IMR-90 (cell line): ENCODE measurements at regions not wholly inside any gene's neighbourhood (a gene's known extent, or its start where the extent isn't known, plus 50 kb on each side); places are given as distances from the start of the nearest gene placed in this dataset.
A peak's percentile ranks its signal among the peaks of the same experiment; 100 is the strongest.

Experiments used
- ATAC-seq: fragments of 200-7000 bp; cut with Tn5 transposase; 2 replicates; pipeline ENCODE4 v1.9.1; 2020; ENCODE audit warnings: low read depth, mild to moderate bottlenecking, moderate library complexity
- BruUV-seq: library from RNA; stranded (reverse); fragments of 400-500 nt; replicated peaks from 2 replicates; lab custom pipeline; 2021; lab: Mats Ljungman, UMichigan
- CTCF ChIA-PET: fragments of 300-600 bp; formaldehyde crosslinking; extraction: SDS; loops from one replicate; lab custom pipeline; 2021; ENCODE audit warnings: antibody characterized with exemption; lab: Yijun Ruan, JAX
- POLR2A ChIA-PET: fragments of 300-600 bp; sonication (Branson Sonifier 250); formaldehyde crosslinking; loops from one replicate; lab custom pipeline; 2022; ENCODE audit warnings: antibody characterized with exemption; ENCODE audit not compliant: unreplicated experiment; lab: Charles Lee
- DNase-seq: peaks from one replicate; pipeline ENCODE4 v3.0.0; 2013
- H2AFZ ChIP-seq: replicated peaks from 2 replicates; pipeline ENCODE3; 2013; ENCODE audit warnings: low read length, mild to moderate bottlenecking; ENCODE audit not compliant: poor library complexity
- H2AK5ac ChIP-seq: 2 replicates; pipeline ENCODE4 v1.6.1; 2013; ENCODE audit warnings: low read depth, low read length, inconsistent platforms
- H2AK9ac ChIP-seq: replicated peaks from 2 replicates; pipeline ENCODE3; 2013; ENCODE audit warnings: mild to moderate bottlenecking, low read depth, low read length, moderate library complexity; ENCODE audit not compliant: poor library complexity
- H2BK120ac ChIP-seq: 2 replicates; pipeline ENCODE4 v1.6.1; 2013; ENCODE audit warnings: low read depth, low read length, inconsistent platforms
- H2BK15ac ChIP-seq: 3 replicates; pipeline ENCODE4 v1.6.1; 2013; ENCODE audit warnings: low read depth, low read length, inconsistent platforms
- H2BK20ac ChIP-seq: 2 replicates; pipeline ENCODE4 v1.6.1; 2013; ENCODE audit warnings: low read depth, mild to moderate bottlenecking, inconsistent platforms, low read length, moderate library complexity
- H2BK5ac ChIP-seq: 2 replicates; pipeline ENCODE4 v1.6.1; 2013; ENCODE audit warnings: mild to moderate bottlenecking, low read depth, low read length, inconsistent platforms; ENCODE audit not compliant: poor library complexity, severe bottlenecking
- H3K14ac ChIP-seq: replicated peaks from 2 replicates; pipeline ENCODE4 v1.6.1; 2013; ENCODE audit warnings: low read depth, low read length, inconsistent platforms
- H3K18ac ChIP-seq: 2 replicates; pipeline ENCODE4 v1.6.1; 2013; ENCODE audit warnings: low read depth, low read length, control low read depth
- H3K23ac ChIP-seq: 2 replicates; pipeline ENCODE4 v1.6.1; 2013; ENCODE audit warnings: low read depth, low read length, inconsistent platforms
- H3K27ac ChIP-seq: 2 replicates; pipeline ENCODE4 v1.5.1; 2013; ENCODE audit warnings: mild to moderate bottlenecking, control low read depth, low read length; ENCODE audit not compliant: insufficient read depth
- H3K27me3 ChIP-seq: 2 replicates; pipeline ENCODE4 v1.6.1; 2013; ENCODE audit warnings: low read length; ENCODE audit not compliant: control insufficient read depth, insufficient read depth
- H3K36me3 ChIP-seq: 2 replicates; pipeline ENCODE4 v1.6.1; 2013; ENCODE audit warnings: low read length, mixed read lengths; ENCODE audit not compliant: control insufficient read depth, insufficient read depth
- H3K4ac ChIP-seq: 2 replicates; pipeline ENCODE4 v1.6.1; 2013; ENCODE audit warnings: low read depth, low read length, inconsistent platforms
- H3K4me1 ChIP-seq: 2 replicates; pipeline ENCODE4 v1.6.1; 2013; ENCODE audit warnings: low read length, mixed read lengths; ENCODE audit not compliant: control insufficient read depth, insufficient read depth
- H3K4me2 ChIP-seq: 2 replicates; pipeline ENCODE4 v1.6.1; 2013; ENCODE audit warnings: low read depth, mild to moderate bottlenecking, control low read depth, low read length, moderate library complexity
- H3K4me3 ChIP-seq: 2 replicates; pipeline ENCODE4 v1.5.1; 2013; ENCODE audit warnings: low read depth, mild to moderate bottlenecking, control low read depth, low read length, moderate library complexity; ENCODE audit not compliant: insufficient read depth
- H3K56ac ChIP-seq: 2 replicates; pipeline ENCODE4 v1.6.1; 2013; ENCODE audit warnings: low read length, inconsistent platforms; ENCODE audit not compliant: insufficient read depth; ENCODE audit errors: extremely low read depth
- H3K79me1 ChIP-seq, 2 experiments: 2 replicates each; pipeline ENCODE4 v1.6.1; 2013; ENCODE audit warnings: low read length in 2 of 2, inconsistent platforms in 1 of 2, low read depth in 1 of 2
- H3K9ac ChIP-seq: 2 replicates; pipeline ENCODE4 v1.6.1; 2013; ENCODE audit warnings: low read depth, low read length, control low read depth
- H3K9me1 ChIP-seq: 2 replicates; pipeline ENCODE4 v1.6.1; 2013; ENCODE audit warnings: low read length, inconsistent platforms; ENCODE audit not compliant: insufficient read depth
- H3K9me3 ChIP-seq: 2 replicates; pipeline ENCODE4 v1.6.1; 2013; ENCODE audit warnings: low read length; ENCODE audit not compliant: control insufficient read depth, insufficient read depth
- H4K20me1 ChIP-seq: 2 replicates; pipeline ENCODE4 v1.6.1; 2013; ENCODE audit warnings: low read length, inconsistent platforms; ENCODE audit not compliant: insufficient read depth
- H4K5ac ChIP-seq: 2 replicates; pipeline ENCODE4 v1.6.1; 2013; ENCODE audit warnings: mild to moderate bottlenecking, low read depth, low read length, control low read depth
- H4K8ac ChIP-seq, 2 experiments: 2 replicates each; pipeline ENCODE4 v1.6.1; 2013; ENCODE audit warnings: low read depth in 2 of 2, low read length in 2 of 2, control low read depth in 1 of 2, inconsistent platforms in 1 of 2
- H4K91ac ChIP-seq: 2 replicates; pipeline ENCODE4 v1.6.1; 2013; ENCODE audit warnings: low read depth, low read length, inconsistent platforms; ENCODE audit not compliant: insufficient read depth
- ELK1 ChIP-seq: fragments of 150-350 bp; IDR thresholded peaks from 2 replicates; pipeline ENCODE4 v1.6.1; 2016; ENCODE audit warnings: low read depth, mild to moderate bottlenecking, low read length, moderate library complexity, borderline replicate concordance
- FOS ChIP-seq: fragments of 150-350 bp; IDR thresholded peaks from 2 replicates; pipeline ENCODE4 v1.6.1; 2016; ENCODE audit warnings: low read depth, low read length
- NFE2L2 ChIP-seq: fragments of 150-350 bp; IDR thresholded peaks from 2 replicates; pipeline ENCODE4 v1.6.1; 2016; ENCODE audit warnings: low read depth, mild to moderate bottlenecking, low read length
- WGBS, 2 experiments: methylation state at CpG; one replicate each; pipeline versions ENCODE4 v1.1.5 to v1.1.7; 2013; ENCODE audit warnings: missing lambda C conversion rate in 2 of 2; ENCODE audit not compliant: insufficient read length in 1 of 2; ENCODE audit errors: extremely low coverage in 2 of 2; 5-methylcytosine and 5-hydroxymethylcytosine counted together
- dilution Hi-C: fragments of 300-500 bp; cut with HindIII; formaldehyde crosslinking; loops from one replicate; pipeline ENCODE4 v1.14.3; 2018; ENCODE audit warnings: low sequenced_read_pairs; ENCODE audit not compliant: unreplicated experiment
- in situ Hi-C: fragments of 300-500 bp; cut with MboI; formaldehyde crosslinking; loops from 3 replicates; pipeline ENCODE4 v1.14.3; 2019; ENCODE audit warnings: low sequenced_read_pairs, inconsistent platforms, mixed read lengths
- intact Hi-C: fragments of 100-400 bp; cut with micrococcal nuclease; formaldehyde crosslinking; loops from 2 replicates; pipeline ENCODE4 v1.10.0; 2022

- Histone ChIP-seq H3K79me1 (no peaks in the 10 kb centered on the region), H3K36me3 (no peaks in the 10 kb centered on the region), H3K27me3 (no peaks in the 10 kb centered on the region), H2BK120ac (no peak overlapping the region), H2AFZ (no peak overlapping the region), H2AK9ac (no peak overlapping the region), H3K23ac (no peak overlapping the region), H3K4me2 (no peak overlapping the region), H3K56ac (no peak overlapping the region), H2AK5ac (no peak overlapping the region), H4K5ac (no peak overlapping the region), H4K20me1 (no peaks in the 10 kb centered on the region), H3K14ac (no peak overlapping the region), H4K91ac (no peak overlapping the region), H3K9me1 (no peaks in the 10 kb centered on the region), H3K18ac (no peak overlapping the region), H3K9ac (no peak overlapping the region), H3K4me3 (no peak overlapping the region), H3K9me3 (no peaks in the 10 kb centered on the region), H2BK20ac (no peak overlapping the region), H3K4ac (no peak overlapping the region), H2BK15ac (no peak overlapping the region), H2BK5ac (no peak overlapping the region), H3K4me1 (no peaks in the 10 kb centered on the region), H4K8ac (no peak overlapping the region), H3K27ac (no peak overlapping the region)
- dilution Hi-C loops (no loop called here), in situ Hi-C loops (no loop called here), intact Hi-C loops (no loop called here)
- no CpG with 5 or more reads among the region's 2 CpGs for WGBS, 2 experiments
- TF ChIP-seq ELK1 (no peak), FOS (no peak), NFE2L2 (no peak)
- ChIA-PET CTCF (no interaction called here), POLR2A (no interaction called here)
- ATAC-seq (no peak), DNase-seq (peak; percentile 77)
- BruUV-seq = no TSS peak
Observed at GRCh38 chr1:79929356-79929755, 922.8 kb upstream of the ADGRL4 start.
